H1 (cell line): ENCODE measurements at regions not wholly inside any gene's neighbourhood (a gene's known extent, or its start where the extent isn't known, plus 50 kb on each side); places are given as distances from the start of the nearest gene placed in this dataset.

Source experiments
- CTCF ChIA-PET: fragments of 300-600 bp; sonication (Branson Sonifier 250); formaldehyde crosslinking; loops from one replicate; lab custom pipeline; 2021; ENCODE audit not compliant: partially characterized antibody; lab: Charles Lee
- POLR2A ChIA-PET: fragments of 300-600 bp; sonication (Branson Sonifier 250); formaldehyde crosslinking; loops from one replicate; lab custom pipeline; 2021; ENCODE audit warnings: inconsistent platforms; ENCODE audit not compliant: partially characterized antibody; lab: Charles Lee
- DNase-seq, 2 experiments: peaks; one replicate each; pipeline versions ENCODE4 v3.0.0 to v3.0.0-alpha.2; 2010 to 2022; ENCODE audit warnings: low spot score in 2 of 2, low read depth in 1 of 2, mixed read lengths in 1 of 2
- FAIRE-seq: peaks from 2 replicates; lab custom pipeline; 2011; peaks lifted over from hg19 to GRCh38; lab: Jason Lieb, UNC
- H2AFZ ChIP-seq: 2 replicates; pipeline ENCODE4 v1.8.1; 2012; ENCODE audit warnings: low read length, inconsistent platforms
- H2AK5ac ChIP-seq: 2 replicates; pipeline ENCODE4 v1.6.1; 2013; ENCODE audit warnings: low read depth, low read length
- H2BK120ac ChIP-seq: replicated peaks from 2 replicates; pipeline ENCODE3; 2013; ENCODE audit warnings: low read depth, low read length, inconsistent platforms
- H2BK12ac ChIP-seq: 2 replicates; pipeline ENCODE4 v1.6.1; 2013; ENCODE audit warnings: low read depth, low read length
- H2BK15ac ChIP-seq: 2 replicates; pipeline ENCODE4 v1.6.1; 2013; ENCODE audit warnings: low read length
- H2BK20ac ChIP-seq: 2 replicates; pipeline ENCODE4 v1.6.1; 2013; ENCODE audit warnings: low read length
- H2BK5ac ChIP-seq: 2 replicates; pipeline ENCODE4 v1.6.1; 2013; ENCODE audit warnings: low read depth, low read length
- H3K14ac ChIP-seq: 2 replicates; pipeline ENCODE4 v1.6.1; 2013; ENCODE audit warnings: inconsistent platforms; ENCODE audit not compliant: insufficient read length
- H3K18ac ChIP-seq: 2 replicates; pipeline ENCODE4 v1.6.1; 2013; ENCODE audit warnings: low read length; ENCODE audit errors: extremely low read depth
- H3K23ac ChIP-seq: 2 replicates; pipeline ENCODE4 v1.6.1; 2013; ENCODE audit warnings: inconsistent platforms; ENCODE audit not compliant: insufficient read length
- H3K23me2 ChIP-seq: 2 replicates; pipeline ENCODE4 v1.6.1; 2013; ENCODE audit warnings: low read depth, low read length
- H3K27ac ChIP-seq: 2 replicates; pipeline ENCODE4 v1.6.1; 2011; ENCODE audit warnings: low read depth, low read length, inconsistent platforms
- H3K27me3 ChIP-seq, 4 experiments: replicated peaks in 1 of 4; 1 replicate in 1 of 4; 2 replicates in 3 of 4; pipeline versions ENCODE4 v1.6.1 to v1.8.1; 2011 to 2013; ENCODE audit warnings: low read length in 3 of 4, mild to moderate bottlenecking in 3 of 4, inconsistent platforms in 2 of 4, mixed read lengths in 2 of 4, moderate library complexity in 1 of 4; ENCODE audit not compliant: control insufficient read depth in 3 of 4, insufficient read depth in 3 of 4; ENCODE audit errors: extremely low read depth in 1 of 4
- H3K36me3 ChIP-seq, 4 experiments: 2 replicates each; pipeline versions ENCODE4 v1.6.1 to v1.8.1; 2011 to 2013; ENCODE audit warnings: mild to moderate bottlenecking in 4 of 4, low read length in 3 of 4, moderate library complexity in 2 of 4, control low read depth in 1 of 4, inconsistent platforms in 1 of 4; ENCODE audit not compliant: insufficient read depth in 4 of 4, control insufficient read depth in 2 of 4
- H3K4ac ChIP-seq: replicated peaks from 2 replicates; pipeline ENCODE3; 2013; ENCODE audit warnings: low read length, low read depth, mixed read lengths, inconsistent platforms; ENCODE audit not compliant: insufficient read length
- H3K4me1 ChIP-seq, 4 experiments: replicated peaks in 1 of 4; 1 replicate in 1 of 4; 2 replicates in 3 of 4; pipeline versions ENCODE4 v1.6.1 to v1.8.1; 2011 to 2013; ENCODE audit warnings: low read length in 3 of 4, inconsistent platforms in 2 of 4, mixed read lengths in 1 of 4; ENCODE audit not compliant: insufficient read depth in 4 of 4, control insufficient read depth in 3 of 4
- H3K4me2 ChIP-seq, 2 experiments: 2 replicates each; pipeline versions ENCODE4 v1.6.1 to v1.8.1; 2011 to 2013; ENCODE audit warnings: low read depth in 2 of 2, low read length in 2 of 2, control low read depth in 1 of 2, inconsistent platforms in 1 of 2, mild to moderate bottlenecking in 1 of 2; ENCODE audit not compliant: insufficient read depth in 1 of 2
- H3K4me3 ChIP-seq, 4 experiments: fragments of 200-600, 300-600 bp in 1 of 4; sonication (generic), shearing (Covaris generic), sonication (Bioruptor Twin) in 1 of 4; 2 replicates each; pipeline versions ENCODE4 v1.5.1 to v1.8.1; 2011 to 2016; ENCODE audit warnings: low read length in 4 of 4, low read depth in 3 of 4, control low read depth in 2 of 4, inconsistent platforms in 2 of 4, mild to moderate bottlenecking in 2 of 4, mixed read lengths in 1 of 4, moderate library complexity in 1 of 4; ENCODE audit not compliant: insufficient read depth in 2 of 4; ENCODE audit errors: extremely low read depth in 1 of 4
- H3K56ac ChIP-seq: replicated peaks from 2 replicates; pipeline ENCODE3; 2013; ENCODE audit warnings: low read depth, mild to moderate bottlenecking, mixed read lengths, low read length, inconsistent platforms; ENCODE audit not compliant: insufficient read length
- H3K79me1 ChIP-seq: 2 replicates; pipeline ENCODE4 v1.6.1; 2013; ENCODE audit warnings: low read depth, low read length, control low read depth
- H3K79me2 ChIP-seq, 2 experiments: 2 replicates each; pipeline versions ENCODE4 v1.6.1 to v1.8.1; 2012 to 2013; ENCODE audit warnings: low read length in 2 of 2, mild to moderate bottlenecking in 2 of 2, inconsistent platforms in 1 of 2; ENCODE audit not compliant: insufficient read depth in 2 of 2, control insufficient read depth in 1 of 2
- H3K9ac ChIP-seq, 4 experiments: replicated peaks in 1 of 4; 1 replicate in 1 of 4; 2 replicates in 3 of 4; pipeline versions ENCODE4 v1.6.1 to v1.8.1; 2011 to 2013; ENCODE audit warnings: low read depth in 3 of 4, low read length in 3 of 4, control low read depth in 2 of 4, mild to moderate bottlenecking in 2 of 4, moderate library complexity in 2 of 4, inconsistent platforms in 1 of 4; ENCODE audit errors: extremely low read depth in 1 of 4
- H3K9me3 ChIP-seq, 2 experiments: 2 replicates each; pipeline versions ENCODE4 v1.6.1 to v1.8.1; 2012 to 2013; ENCODE audit warnings: mild to moderate bottlenecking in 2 of 2, moderate library complexity in 2 of 2, control low read depth in 1 of 2, inconsistent platforms in 1 of 2, low read depth in 1 of 2, low read length in 1 of 2, mixed read lengths in 1 of 2; ENCODE audit not compliant: insufficient read depth in 2 of 2
- H4K20me1 ChIP-seq, 2 experiments: replicated peaks in 1 of 2; 2 replicates each; pipeline versions ENCODE3 to v1.8.1; 2011 to 2013; ENCODE audit warnings: inconsistent platforms in 2 of 2, low read length in 2 of 2, mild to moderate bottlenecking in 1 of 2; ENCODE audit not compliant: insufficient read depth in 2 of 2, control insufficient read depth in 1 of 2
- H4K5ac ChIP-seq: 2 replicates; pipeline ENCODE4 v1.6.1; 2013; ENCODE audit warnings: low read length, low read depth, mixed read lengths, inconsistent platforms; ENCODE audit not compliant: insufficient read length
- H4K8ac ChIP-seq: 2 replicates; pipeline ENCODE4 v1.8.0; 2013; ENCODE audit warnings: mild to moderate bottlenecking, moderate library complexity, low read length, inconsistent platforms; ENCODE audit not compliant: insufficient read depth; ENCODE audit errors: extremely low read depth
- H4K91ac ChIP-seq: replicated peaks from 2 replicates; pipeline ENCODE3; 2013; ENCODE audit warnings: low read length, mixed read lengths, inconsistent platforms; ENCODE audit not compliant: insufficient read length
- EP300 ChIP-seq, 2 experiments: IDR thresholded peaks; 1 replicate in 1 of 2; 2 replicates in 1 of 2; pipeline ENCODE4 v1.6.1; 2011 to 2012; ENCODE audit warnings: low read depth in 2 of 2, low read length in 2 of 2, mild to moderate bottlenecking in 2 of 2, borderline replicate concordance in 1 of 2, inconsistent platforms in 1 of 2, moderate library complexity in 1 of 2

DNA sequence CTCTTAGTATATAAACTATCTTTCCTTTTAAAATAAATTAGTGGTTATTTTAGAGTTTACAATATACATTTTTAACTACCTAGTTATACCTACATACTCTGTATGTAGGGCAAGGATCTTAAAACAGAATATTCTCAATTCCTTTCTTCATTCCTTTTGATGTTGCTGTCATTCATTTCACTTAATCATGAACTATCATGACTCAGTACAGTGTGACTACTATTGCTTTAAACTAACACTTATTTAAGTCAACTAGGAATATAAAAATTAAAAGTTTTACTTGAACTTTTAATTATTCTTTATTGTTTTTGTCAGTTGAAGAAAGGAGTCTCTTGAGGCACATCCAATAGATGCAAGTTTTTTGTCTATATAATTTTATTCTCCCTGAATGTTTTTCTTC is 726.4 kb downstream of the BRINP3 start:
- H3K14ac ChIP-seq, result no peak overlapping the region
- no peak overlapping the region for H3K18ac ChIP-seq
- H3K23me2 ChIP-seq, result peaks cover 2% of the 10 kb centered on the region; the same call in 1 of the 2 replicates
- ChIA-PET CTCF (no interaction called here), POLR2A (no interaction called here)
- H4K91ac ChIP-seq, result no peak overlapping the region
- no peak overlapping the region for H2AK5ac ChIP-seq
- no peak overlapping the region for H3K56ac ChIP-seq
- H2BK12ac ChIP-seq, result no peak overlapping the region
- no peak overlapping the region for H3K4ac ChIP-seq
- H2BK5ac ChIP-seq, result no peak overlapping the region
- H4K5ac ChIP-seq, result no peak overlapping the region
- H4K8ac ChIP-seq, result no peak overlapping the region
- H3K4me1 ChIP-seq, result no peaks in the 10 kb centered on the region
- H3K4me2 ChIP-seq, result no peak overlapping the region
- no peak for FAIRE-seq
- no peaks in the 10 kb centered on the region for H3K27me3 ChIP-seq
- no peaks in the 10 kb centered on the region for H3K79me1 ChIP-seq
- H2BK120ac ChIP-seq, result no peak overlapping the region
- peaks cover 0 to 10% of the 10 kb centered on the region in 2 experiments; a peak in 1 of 4 replicates for H3K9me3 ChIP-seq
- H3K36me3 ChIP-seq, result peaks cover 0 to 3% (median 0%) of the 10 kb centered on the region in 4 experiments; a peak in 2 of 8 replicates
- H3K27ac ChIP-seq, result no peak overlapping the region
- no peak overlapping the region for H2BK20ac ChIP-seq
- H3K9ac ChIP-seq, result no peak overlapping the region
- no peaks in the 10 kb centered on the region for H3K79me2 ChIP-seq
- no peak for DNase-seq
- no peak overlapping the region for H2BK15ac ChIP-seq
- TF ChIP-seq EP300 (IDR thresholded peaks at IDR 0.05; ENCODE audit: borderline replicate concordance in 1 of 2, low read depth in 2 of 2, low read length in 2 of 2), result no peak
- H3K4me3 ChIP-seq, result no peak overlapping the region
- H4K20me1 ChIP-seq, result no peaks in the 10 kb centered on the region
- no peak overlapping the region for H3K23ac ChIP-seq
- no peak overlapping the region for H2AFZ ChIP-seq
